ENCODE measurements at regions not wholly inside any gene's neighbourhood (a gene's known extent, or its start where the extent isn't known, plus 50 kb on each side); places are given as distances from the start of the nearest gene placed in this dataset.
"Not testable (repeated sequence)": the region's sequence is repeated elsewhere in the genome, so short reads cannot be mapped to it uniquely, and the experiment has no call there.

GRCh38 chr7:68065581-68065980 lies 1068.9 kb downstream of the TYW1 start:
- no peak for DNase-seq

GRCh38 chr7:68067845-68068244 lies 1071.2 kb downstream of the TYW1 start:
- no peak for DNase-seq

- DNase-seq: no peak
Measured at GRCh38 chr7:68070992-68071391, 1074.4 kb downstream of the TYW1 start.

- no peak for DNase-seq
Measured at GRCh38 chr7:68073701-68074100, 1077.1 kb downstream of the TYW1 start.

DNA sequence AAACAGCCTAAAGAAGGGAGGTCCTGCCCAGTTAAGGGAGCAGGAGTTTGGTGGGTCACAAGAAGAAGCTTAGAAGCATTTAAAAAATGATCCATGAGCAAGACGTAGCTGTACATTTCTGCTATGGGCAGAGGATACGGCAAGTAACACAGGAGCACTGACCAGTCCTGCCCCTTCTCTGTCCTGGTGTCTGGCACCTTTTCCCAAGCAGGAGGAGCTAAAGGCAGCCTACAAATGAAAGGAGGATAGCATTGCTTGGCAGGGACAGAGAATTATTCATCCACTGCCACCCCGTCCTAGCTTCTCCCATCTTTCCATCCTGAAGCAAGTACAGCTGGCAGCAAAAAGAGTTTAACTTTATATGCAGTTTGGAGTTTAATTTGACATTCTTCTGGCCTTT lies 1077.6 kb downstream of the TYW1 start:
- DNase-seq: no peak

DNA sequence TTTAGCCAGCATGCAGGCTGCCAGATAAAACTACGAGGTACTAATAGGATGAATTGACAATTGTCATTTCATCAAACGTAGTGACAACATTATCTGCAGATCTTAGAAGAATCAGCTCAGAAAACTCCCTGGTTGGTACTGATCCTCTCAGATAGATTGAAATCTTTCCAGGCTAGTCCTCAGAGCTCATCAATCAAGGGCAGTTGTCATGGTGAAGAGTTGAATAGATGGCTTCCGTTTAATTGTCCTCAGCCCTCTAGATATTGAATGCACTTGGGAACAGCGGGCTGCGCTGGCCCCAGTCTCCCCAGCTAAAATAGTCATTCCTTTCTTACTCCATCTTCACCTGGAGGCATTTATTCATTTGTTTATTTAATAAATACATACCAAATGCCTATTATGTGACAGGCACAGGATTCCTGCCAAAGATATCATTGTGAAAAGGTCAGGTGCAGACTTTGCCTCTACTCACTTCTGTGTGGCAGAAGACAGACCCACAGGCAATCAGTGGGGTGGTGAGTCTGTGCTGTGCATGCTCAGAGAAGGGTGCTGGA lies 1081.6 kb downstream of the TYW1 start:
- no peak for DNase-seq

GRCh38 chr7:68082066-68082960 lies 1085.7 kb downstream of the TYW1 start:
- DNase-seq: not testable (repeated sequence)

GRCh38 chr7:68082961-68083657 lies 1086.5 kb downstream of the TYW1 start:
- not testable (repeated sequence) for DNase-seq

- no peak for DNase-seq
Measured at GRCh38 chr7:68087401-68087800, 1090.8 kb downstream of the TYW1 start.

GRCh38 chr7:68088879-68089278 lies 1092.2 kb downstream of the TYW1 start:
- DNase-seq: no peak

GRCh38 chr7:68090256-68090655 lies 1093.6 kb downstream of the TYW1 start:
- DNase-seq: not testable (repeated sequence)

DNA sequence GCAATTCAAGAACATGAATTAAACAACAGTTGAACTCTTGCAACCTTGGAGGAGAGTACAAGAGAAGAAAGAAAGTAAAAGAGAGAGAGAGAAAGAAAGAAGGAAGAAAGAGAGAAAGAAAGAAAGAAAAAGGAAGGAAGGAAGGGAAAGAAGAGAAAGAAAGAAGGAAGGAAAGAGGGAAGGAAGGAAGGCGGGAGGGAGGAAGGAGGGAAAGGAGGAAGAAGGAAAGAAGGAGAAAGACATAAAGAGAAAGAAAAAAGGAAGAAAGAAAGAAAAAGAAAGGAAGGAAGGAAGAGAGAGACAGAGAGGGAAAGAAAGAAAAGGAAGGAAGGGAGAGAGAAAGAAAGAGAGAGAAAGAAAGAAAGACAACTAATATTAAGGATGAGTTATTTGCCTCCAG lies 1106.7 kb downstream of the TYW1 start:
- DNase-seq: no peak

DNA sequence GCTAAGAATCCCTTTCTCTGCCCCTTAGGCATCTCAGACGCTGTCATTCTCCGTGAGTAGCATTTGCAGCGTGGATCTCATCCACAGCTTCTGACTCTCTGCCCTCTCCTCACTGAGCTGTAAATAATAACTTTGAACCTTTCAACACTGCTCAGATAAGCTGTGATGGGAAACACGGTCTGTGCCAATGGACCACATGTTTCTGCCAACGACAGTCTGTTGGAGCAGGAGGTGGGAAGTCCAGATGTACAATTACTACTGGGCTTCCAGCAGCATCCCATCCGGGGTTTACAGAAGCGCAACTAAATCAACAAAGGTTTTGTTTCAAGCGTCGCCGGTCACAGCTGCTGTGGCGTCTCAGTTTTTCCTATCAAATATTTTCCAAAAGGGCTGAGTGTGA lies 1110.6 kb downstream of the TYW1 start:
- no peak for DNase-seq

- no peak for DNase-seq
Measured at GRCh38 chr7:68107968-68108367, 1111.3 kb downstream of the TYW1 start.

DNA sequence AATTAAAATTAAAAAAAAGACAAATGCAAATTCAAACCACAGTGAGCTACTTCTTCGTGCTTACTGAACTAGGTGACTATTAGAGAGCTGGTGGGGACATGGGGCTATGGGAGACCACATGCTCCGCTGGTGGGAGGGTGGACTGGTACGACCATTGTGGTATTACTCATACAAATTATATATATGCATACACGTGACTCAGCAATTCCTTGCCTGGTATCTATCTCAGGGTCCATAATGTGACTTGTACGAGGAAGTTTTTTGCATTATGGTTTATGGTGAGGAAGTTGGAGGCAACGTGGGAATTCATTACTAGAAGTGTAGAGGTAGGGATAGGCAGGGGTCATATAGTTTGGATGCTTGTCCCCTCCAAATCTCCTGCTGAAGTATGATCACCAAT lies 1112.7 kb downstream of the TYW1 start:
- no peak for DNase-seq

- no peak for DNase-seq
Measured at GRCh38 chr7:68119411-68119810, 1122.8 kb downstream of the TYW1 start.

DNA sequence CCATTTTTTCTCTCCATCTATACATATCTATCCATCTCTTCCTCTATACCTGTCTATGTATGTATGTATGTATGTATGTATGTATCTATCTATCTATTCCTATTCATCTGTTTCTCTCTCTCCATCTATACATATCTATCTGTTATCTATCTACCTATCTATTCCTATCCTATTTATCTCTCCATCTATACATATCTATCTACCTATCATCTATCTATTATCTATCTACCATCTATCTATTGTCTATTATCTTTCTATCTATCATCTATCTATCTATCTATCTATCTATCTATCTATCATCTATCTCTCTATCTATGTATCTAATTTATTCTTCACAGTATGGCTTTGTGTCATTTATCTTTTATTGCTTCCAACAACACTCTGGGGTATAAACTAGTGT lies 1124.4 kb downstream of the TYW1 start:
- no peak for DNase-seq

DNA sequence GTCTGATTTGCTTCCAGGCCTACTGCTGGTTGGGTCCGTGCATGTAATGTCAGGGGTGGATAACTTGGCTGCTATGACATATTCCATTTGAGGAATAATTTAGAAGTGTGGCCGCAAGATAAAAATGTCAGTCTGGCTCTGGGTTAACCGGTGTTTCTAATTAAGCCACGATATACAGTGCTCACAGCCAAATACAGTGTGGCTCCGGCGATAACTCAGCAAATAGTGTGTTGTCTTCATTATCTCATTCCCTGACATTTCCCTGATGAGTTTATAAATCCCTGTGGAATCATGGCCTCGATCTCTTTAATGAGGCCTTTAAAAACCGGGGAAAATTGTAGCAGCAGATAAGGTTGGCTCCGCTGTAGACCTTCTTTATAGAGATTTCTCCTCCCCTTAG lies 1125.0 kb downstream of the TYW1 start:
- DNase-seq: no peak

GRCh38 chr7:68122801-68123200 lies 1126.2 kb downstream of the TYW1 start:
- DNase-seq: no peak

- no peak for DNase-seq
Measured at GRCh38 chr7:68125168-68125567, 1128.5 kb downstream of the TYW1 start.

DNA sequence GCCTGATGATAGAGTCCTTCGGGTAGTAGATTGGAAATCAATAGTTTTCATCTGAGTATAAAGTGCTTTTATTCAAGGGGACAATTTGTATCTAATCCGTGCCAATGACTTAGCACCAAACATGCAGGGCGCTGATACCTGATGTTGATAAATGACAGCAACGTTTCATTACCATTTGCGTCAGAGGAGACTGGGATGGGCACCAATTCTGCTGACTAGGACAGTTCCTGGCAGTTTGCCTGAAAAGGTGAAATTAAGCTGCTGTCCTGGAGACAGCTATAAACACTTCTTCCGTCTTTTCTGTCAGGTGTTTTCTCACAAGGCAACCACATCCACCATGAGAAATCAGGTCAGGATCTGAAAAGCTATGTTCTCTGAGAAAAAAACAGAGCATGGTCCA lies 1136.4 kb downstream of the TYW1 start:
- no peak for DNase-seq

DNA sequence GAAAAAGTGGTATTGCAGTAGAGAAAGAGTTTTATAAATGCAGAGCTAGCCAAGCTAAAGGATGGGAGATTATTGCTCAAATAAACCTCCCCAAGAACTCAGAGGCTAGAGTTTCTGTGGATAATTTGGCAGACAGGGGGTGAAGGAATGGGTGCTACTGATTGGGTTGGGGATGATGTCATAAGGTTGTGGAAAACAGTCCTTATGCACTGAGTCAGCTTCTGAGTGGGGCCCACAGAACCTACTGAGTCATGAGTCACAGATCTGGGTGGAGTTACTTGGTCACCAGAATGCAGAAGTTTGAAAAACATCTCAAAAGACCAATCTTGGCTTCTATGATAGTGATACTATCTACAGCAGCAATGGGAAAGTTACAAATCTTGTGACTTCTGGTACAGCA lies 1146.7 kb downstream of the TYW1 start:
- no peak for DNase-seq

GRCh38 chr7:68146983-68147382 lies 1150.3 kb downstream of the TYW1 start:
- DNase-seq: no peak

Measured in amygdala (tissue), 56 donors.